Kidney (tissue), 13 donors: ENCODE measurements at regions not wholly inside any gene's neighbourhood (a gene's known extent, or its start where the extent isn't known, plus 50 kb on each side); places are given as distances from the start of the nearest gene placed in this dataset.

Experiments used
- DNase-seq, 5 donors: peaks; one replicate each; pipeline ENCODE4 v3.0.0-alpha.2; 2013 to 2020
- FAIRE-seq: peaks from 2 replicates; lab custom pipeline; 2012; peaks lifted over from hg19 to GRCh38; lab: Jason Lieb, UNC
- H3K27ac ChIP-seq, 2 donors: one replicate each; pipeline ENCODE4 v1.7.0; 2013; ENCODE audit warnings: low read depth in 2 of 2, low read length in 2 of 2, inconsistent platforms in 1 of 2
- H3K27me3 ChIP-seq: one replicate; pipeline ENCODE4 v1.7.1; 2013; ENCODE audit warnings: low read length, inconsistent platforms; ENCODE audit not compliant: control insufficient read depth, insufficient read depth
- H3K36me3 ChIP-seq, 3 donors: one replicate each; pipeline versions ENCODE4 v1.7.0 to v1.7.1; 2013; ENCODE audit warnings: low read length in 3 of 3, control low read depth in 1 of 3, inconsistent platforms in 1 of 3; ENCODE audit not compliant: insufficient read depth in 3 of 3, control insufficient read depth in 2 of 3
- H3K4me1 ChIP-seq, 3 donors: one replicate each; pipeline versions ENCODE4 v1.7.0 to v1.7.1; 2013; ENCODE audit warnings: low read length in 3 of 3, inconsistent platforms in 1 of 3, low read depth in 1 of 3; ENCODE audit not compliant: control insufficient read depth in 2 of 3, insufficient read depth in 2 of 3
- H3K4me3 ChIP-seq, 3 donors: one replicate each; pipeline versions ENCODE4 v1.7.0 to v1.8.1; 2013; ENCODE audit warnings: low read length in 3 of 3, control low read depth in 1 of 3, inconsistent platforms in 1 of 3
- H3K9ac ChIP-seq, 3 donors: one replicate each; pipeline versions ENCODE4 v1.7.0 to v1.7.1; 2013; ENCODE audit warnings: low read length in 3 of 3, control low read depth in 1 of 3, inconsistent platforms in 1 of 3
- H3K9me3 ChIP-seq, 3 donors: one replicate each; pipeline versions ENCODE4 v1.7.0 to v1.7.1; 2013; ENCODE audit warnings: low read length in 3 of 3, control low read depth in 1 of 3, inconsistent platforms in 1 of 3; ENCODE audit not compliant: control insufficient read depth in 2 of 3, insufficient read depth in 1 of 3
- intact Hi-C: fragments of 100-400 bp; cut with DNase I; formaldehyde crosslinking; loops from one replicate; pipeline ENCODE4 v1.11.1; 2022
- TF ChIP-seq, protein P1 (sequence below): IDR thresholded peaks from 3 replicates; pipeline ENCODE4 v1.5.1; 2012; ENCODE audit warnings: mild to moderate bottlenecking, moderate library complexity, borderline replicate concordance; ENCODE audit not compliant: insufficient read depth; ENCODE audit errors: extremely low read depth
- donor health status: control.
- donor health status: control.
- donor health status: control.
- donor health status: control.
- donor health status: control.
- donor health status: DM: yes; HTN: yes; CAD: no.
- donor health status: Normal renal cell carcinoma (clear cell type).

DNA sequence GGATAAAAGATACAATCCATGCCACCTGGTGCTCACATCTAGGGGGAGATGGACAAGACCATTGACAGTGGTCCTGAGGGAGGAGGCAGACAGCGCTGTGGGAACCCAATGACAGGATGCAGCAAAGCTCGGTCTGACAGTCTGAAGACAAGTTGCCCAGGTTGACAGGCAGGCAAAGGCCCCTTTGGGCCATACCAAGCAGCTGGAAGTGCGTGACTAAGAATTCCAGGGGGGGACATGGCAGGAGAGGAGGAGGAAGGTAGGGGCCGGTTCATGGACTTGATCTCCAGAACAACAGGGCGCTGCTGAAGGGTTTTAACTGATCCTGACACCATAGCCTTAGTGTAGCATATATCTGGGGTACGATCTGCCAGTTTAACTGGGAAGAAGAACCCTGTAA is 83.4 kb downstream of the RPLP1 start:
- intact Hi-C loops, result no loop called here
- no peak overlapping the region for H3K4me3 ChIP-seq
- no peaks in the 10 kb centered on the region for H3K9me3 ChIP-seq
- H3K27me3 ChIP-seq, result no peaks in the 10 kb centered on the region
- no peaks in the 10 kb centered on the region for H3K36me3 ChIP-seq
- peak in 4 of 5 donors; percentile 51 to 78 (median 70) for DNase-seq
- TF ChIP-seq, protein P1, sequence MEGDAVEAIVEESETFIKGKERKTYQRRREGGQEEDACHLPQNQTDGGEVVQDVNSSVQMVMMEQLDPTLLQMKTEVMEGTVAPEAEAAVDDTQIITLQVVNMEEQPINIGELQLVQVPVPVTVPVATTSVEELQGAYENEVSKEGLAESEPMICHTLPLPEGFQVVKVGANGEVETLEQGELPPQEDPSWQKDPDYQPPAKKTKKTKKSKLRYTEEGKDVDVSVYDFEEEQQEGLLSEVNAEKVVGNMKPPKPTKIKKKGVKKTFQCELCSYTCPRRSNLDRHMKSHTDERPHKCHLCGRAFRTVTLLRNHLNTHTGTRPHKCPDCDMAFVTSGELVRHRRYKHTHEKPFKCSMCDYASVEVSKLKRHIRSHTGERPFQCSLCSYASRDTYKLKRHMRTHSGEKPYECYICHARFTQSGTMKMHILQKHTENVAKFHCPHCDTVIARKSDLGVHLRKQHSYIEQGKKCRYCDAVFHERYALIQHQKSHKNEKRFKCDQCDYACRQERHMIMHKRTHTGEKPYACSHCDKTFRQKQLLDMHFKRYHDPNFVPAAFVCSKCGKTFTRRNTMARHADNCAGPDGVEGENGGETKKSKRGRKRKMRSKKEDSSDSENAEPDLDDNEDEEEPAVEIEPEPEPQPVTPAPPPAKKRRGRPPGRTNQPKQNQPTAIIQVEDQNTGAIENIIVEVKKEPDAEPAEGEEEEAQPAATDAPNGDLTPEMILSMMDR, result no peak
- FAIRE-seq, result no peak
- H3K4me1 ChIP-seq, result peaks cover 12 to 38% (median 16%) of the 10 kb centered on the region in 3 donors
- H3K27ac ChIP-seq, result peak overlapping the region in 1 of 2 donors; percentile 34
- no peak overlapping the region for H3K9ac ChIP-seq

DNA sequence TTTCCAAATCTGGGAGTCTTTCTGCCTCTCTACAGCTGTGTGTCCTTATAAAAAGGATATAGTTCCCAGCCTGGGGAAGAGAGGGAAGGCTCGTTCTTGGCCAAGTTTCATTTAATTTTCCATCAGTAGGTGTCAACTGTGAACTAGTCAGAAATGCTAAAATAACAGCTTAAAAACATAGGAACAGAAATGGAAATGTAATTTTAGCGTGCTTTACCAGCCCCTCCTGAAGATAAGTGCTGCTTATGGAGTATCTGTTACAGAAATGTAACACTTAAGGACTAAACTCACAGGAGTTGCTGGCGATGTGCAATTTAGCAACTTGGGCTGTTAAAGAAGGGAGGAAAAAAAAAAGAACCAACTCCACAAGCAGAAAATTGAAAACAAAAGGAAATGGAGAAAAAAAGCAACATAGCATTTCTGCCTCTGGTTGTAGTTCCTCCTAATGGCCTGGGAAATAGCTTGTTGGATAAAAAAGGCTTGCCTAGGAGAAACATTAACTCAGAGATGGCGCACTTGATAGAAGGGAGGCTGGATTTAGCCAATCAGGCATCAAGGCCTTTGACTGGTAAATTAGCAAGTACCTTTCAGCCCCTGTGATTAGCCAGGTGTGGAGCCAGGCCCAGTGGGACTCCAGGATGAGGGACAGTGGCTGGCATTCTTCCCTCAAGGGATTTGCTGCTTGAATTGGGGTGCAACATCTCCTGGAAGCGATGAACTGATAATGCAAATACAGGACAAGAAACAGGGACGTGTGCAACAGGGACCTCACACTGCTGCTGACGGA is 84.3 kb downstream of the RPLP1 start:
- peak overlapping the region in 1 of 3 donors; percentile 26 for H3K4me3 ChIP-seq
- H3K27ac ChIP-seq, result peak overlapping the region; percentile 55 to 70
- FAIRE-seq (peak; percentile 50), DNase-seq (peak in 4 of 5 donors; percentile 71 to 91 (median 82))
- H3K4me1 ChIP-seq, result peaks cover 12 to 38% (median 13%) of the 10 kb centered on the region in 3 donors
- H3K9ac ChIP-seq, result peak overlapping the region in 1 of 3 donors; percentile 5
- H3K9me3 ChIP-seq, result no peaks in the 10 kb centered on the region
- no peaks in the 10 kb centered on the region for H3K36me3 ChIP-seq
- no peaks in the 10 kb centered on the region for H3K27me3 ChIP-seq
- TF ChIP-seq, protein P1, result no peak
- intact Hi-C loops, result no loop called here

DNA sequence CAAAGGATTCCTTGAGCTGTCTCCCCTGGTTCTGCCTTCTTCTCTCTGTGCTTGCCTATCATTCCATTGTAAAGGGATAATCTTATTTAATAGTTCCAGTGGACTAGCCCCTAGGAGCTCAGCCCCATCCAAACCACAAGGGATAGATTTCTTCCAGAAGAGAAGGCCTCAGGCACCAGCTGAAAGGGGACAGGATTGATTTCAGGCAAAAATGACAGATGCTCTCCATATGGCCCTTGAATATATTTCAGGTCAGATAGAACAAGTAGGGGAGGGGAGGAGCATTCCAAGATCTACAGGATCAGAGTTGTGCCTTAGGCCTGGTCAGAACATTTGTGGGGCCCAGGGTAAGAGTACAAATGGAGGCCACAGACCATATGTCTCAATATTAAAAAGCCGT is 85.3 kb downstream of the RPLP1 start:
- FAIRE-seq, result no peak

More for the DNA sequence above, 85.3 kb downstream of the RPLP1 start:
- TF ChIP-seq, protein P1, result no peak
- H3K36me3 ChIP-seq, result no peaks in the 10 kb centered on the region
- H3K9me3 ChIP-seq, result no peaks in the 10 kb centered on the region
- peaks cover 12 to 38% (median 13%) of the 10 kb centered on the region in 3 donors for H3K4me1 ChIP-seq
- H3K9ac ChIP-seq, result no peak overlapping the region
- intact Hi-C loops, result no loop called here
- peak in 1 of 5 donors; percentile 15 for DNase-seq
- H3K27ac ChIP-seq, result peak overlapping the region in 1 of 2 donors; percentile 11
- no peaks in the 10 kb centered on the region for H3K27me3 ChIP-seq
- H3K4me3 ChIP-seq, result no peak overlapping the region
